Duodenal mucosa (tissue), 2 donors: ENCODE measurements at regions not wholly inside any gene's neighbourhood (a gene's known extent, or its start where the extent isn't known, plus 50 kb on each side); places are given as distances from the start of the nearest gene placed in this dataset.

ENCODE experiments used
- H3K27ac ChIP-seq: one replicate; pipeline ENCODE4 v1.7.0; 2013; ENCODE audit warnings: low read depth, low read length
- H3K27me3 ChIP-seq, 2 donors: one replicate each; pipeline ENCODE4 v1.7.0; 2013; ENCODE audit warnings: low read length in 2 of 2, control low read depth in 1 of 2; ENCODE audit not compliant: insufficient read depth in 2 of 2, control insufficient read depth in 1 of 2
- H3K36me3 ChIP-seq, 2 donors: one replicate each; pipeline ENCODE4 v1.7.0; 2013; ENCODE audit warnings: low read length in 2 of 2, control low read depth in 1 of 2; ENCODE audit not compliant: insufficient read depth in 2 of 2, control insufficient read depth in 1 of 2
- H3K4me1 ChIP-seq, 2 donors: one replicate each; pipeline ENCODE4 v1.7.0; 2013; ENCODE audit warnings: low read length in 2 of 2, control low read depth in 1 of 2; ENCODE audit not compliant: insufficient read depth in 2 of 2, control insufficient read depth in 1 of 2
- H3K4me3 ChIP-seq, 2 donors: one replicate each; pipeline ENCODE4 v1.7.0; 2013; ENCODE audit warnings: low read length in 2 of 2, low read depth in 1 of 2
- H3K9ac ChIP-seq, 2 donors: one replicate each; pipeline ENCODE4 v1.7.0; 2013; ENCODE audit warnings: low read length in 2 of 2, low read depth in 1 of 2
- H3K9me3 ChIP-seq, 2 donors: one replicate each; pipeline ENCODE4 v1.7.0; 2013; ENCODE audit warnings: low read length in 2 of 2, control low read depth in 1 of 2; ENCODE audit not compliant: control insufficient read depth in 1 of 2

DNA sequence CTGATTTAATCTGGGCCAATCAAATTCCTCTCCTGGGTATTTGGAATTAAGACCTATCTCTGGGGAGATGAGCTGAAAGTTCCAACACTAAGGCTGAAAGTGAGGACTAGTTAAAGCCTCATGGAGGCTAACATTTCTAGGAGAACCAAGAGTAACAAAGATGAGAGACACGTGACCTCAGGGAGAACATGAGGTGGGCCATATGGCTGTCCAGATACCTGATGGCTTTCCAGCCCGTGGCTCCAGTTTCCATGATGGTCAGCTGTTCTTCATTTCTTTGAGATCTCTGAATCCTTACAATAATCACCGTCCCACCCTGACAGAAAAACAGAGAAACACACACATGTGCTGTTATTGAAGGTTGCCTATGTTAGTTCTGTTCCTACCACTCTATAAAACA is 66.1 kb downstream of the LEPR start:
- Histone ChIP-seq H3K27ac (no peak overlapping the region), H3K9ac (no peak overlapping the region), H3K4me1 (no peaks in the 10 kb centered on the region), H3K9me3 (no peaks in the 10 kb centered on the region), H3K4me3 (no peak overlapping the region), H3K36me3 (no peaks in the 10 kb centered on the region), H3K27me3 (no peaks in the 10 kb centered on the region)

DNA sequence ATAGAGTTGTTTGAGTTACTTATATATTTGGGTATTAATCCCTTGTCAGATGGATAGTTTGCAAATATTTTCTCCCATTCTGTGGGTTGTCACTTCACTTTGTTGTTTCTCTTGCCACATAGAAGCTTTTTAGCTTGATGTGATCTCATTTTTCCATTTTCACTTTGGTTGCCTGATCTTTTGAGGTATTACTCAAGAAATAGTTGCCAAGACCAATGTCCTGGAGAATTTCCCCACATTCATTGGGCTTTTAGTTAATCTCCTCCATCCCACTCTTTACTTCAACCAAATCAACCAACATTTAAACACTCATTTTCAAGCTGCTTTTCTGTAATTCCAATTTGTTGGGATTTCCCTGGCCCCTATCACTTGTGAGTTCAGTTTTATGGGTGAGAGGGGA is 69.0 kb downstream of the LEPR start:
- Histone ChIP-seq H3K27me3 (no peaks in the 10 kb centered on the region), H3K9ac (no peak overlapping the region), H3K4me1 (no peaks in the 10 kb centered on the region), H3K4me3 (no peak overlapping the region), H3K27ac (no peak overlapping the region), H3K9me3 (no peaks in the 10 kb centered on the region), H3K36me3 (no peaks in the 10 kb centered on the region)

DNA sequence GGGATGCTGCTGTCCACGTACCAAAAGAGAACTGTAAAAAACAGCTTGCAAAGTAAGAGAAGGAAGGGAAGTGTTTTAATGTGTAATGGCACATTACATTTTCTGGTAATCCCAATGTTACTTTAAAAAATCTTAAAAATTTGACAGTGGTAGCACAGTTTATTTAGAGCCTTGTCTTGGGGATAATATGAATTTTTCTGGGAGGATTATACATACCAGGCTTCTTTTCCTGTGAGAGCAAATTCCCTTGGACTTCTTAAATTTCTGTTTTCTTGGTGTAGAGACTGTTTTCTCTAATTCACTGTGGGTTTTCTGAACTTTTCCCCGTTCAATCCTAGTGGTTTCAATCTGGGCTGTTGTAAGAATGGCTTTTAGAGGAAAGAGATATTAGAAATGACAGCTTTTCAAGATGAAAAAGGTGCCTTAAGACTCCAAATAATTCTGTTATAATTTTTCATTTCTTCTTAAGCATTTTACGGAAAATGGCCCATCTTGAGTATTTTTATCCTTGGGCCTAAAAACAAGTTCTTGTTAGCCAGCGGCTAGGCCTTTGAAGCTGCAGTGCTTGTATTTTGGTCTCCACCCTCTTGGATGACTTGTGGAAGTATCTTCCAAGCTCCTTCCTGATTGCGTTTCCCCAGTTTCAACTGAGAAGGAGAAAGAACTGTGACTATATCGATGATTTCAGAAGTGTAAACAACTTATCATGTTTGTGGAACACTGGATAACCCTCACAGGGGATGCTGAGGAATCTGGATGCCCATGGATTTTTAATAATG is 70.0 kb downstream of the LEPR start:
- Histone ChIP-seq H3K36me3 (no peaks in the 10 kb centered on the region), H3K4me1 (no peaks in the 10 kb centered on the region), H3K9ac (no peak overlapping the region), H3K27me3 (no peaks in the 10 kb centered on the region), H3K4me3 (no peak overlapping the region), H3K27ac (no peak overlapping the region), H3K9me3 (no peaks in the 10 kb centered on the region)

DNA sequence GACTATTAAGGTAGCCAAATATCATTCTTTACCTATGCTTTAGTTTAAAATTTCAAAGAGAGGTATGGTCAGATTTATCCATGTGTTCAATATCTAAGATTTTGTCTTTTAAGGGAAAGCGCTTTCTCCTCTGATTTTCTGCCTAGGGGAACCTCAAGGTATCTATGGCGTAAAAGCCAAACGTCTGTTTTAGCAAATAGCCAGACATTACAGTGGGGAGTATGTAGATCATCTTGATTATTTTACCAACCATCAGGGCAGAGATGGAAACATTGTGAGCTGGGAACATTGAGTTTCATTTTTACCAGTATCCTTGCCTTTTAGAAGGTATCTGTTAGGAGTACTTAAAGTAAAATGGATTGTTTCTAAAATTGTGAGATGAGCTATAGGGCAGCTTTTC is 71.0 kb downstream of the LEPR start:
- H3K27ac ChIP-seq: no peak overlapping the region
- H3K27me3 ChIP-seq: no peaks in the 10 kb centered on the region
- H3K36me3 ChIP-seq: no peaks in the 10 kb centered on the region
- no peaks in the 10 kb centered on the region for H3K9me3 ChIP-seq
- H3K4me1 ChIP-seq: no peaks in the 10 kb centered on the region
- H3K9ac ChIP-seq: no peak overlapping the region
- H3K4me3 ChIP-seq: no peak overlapping the region

DNA sequence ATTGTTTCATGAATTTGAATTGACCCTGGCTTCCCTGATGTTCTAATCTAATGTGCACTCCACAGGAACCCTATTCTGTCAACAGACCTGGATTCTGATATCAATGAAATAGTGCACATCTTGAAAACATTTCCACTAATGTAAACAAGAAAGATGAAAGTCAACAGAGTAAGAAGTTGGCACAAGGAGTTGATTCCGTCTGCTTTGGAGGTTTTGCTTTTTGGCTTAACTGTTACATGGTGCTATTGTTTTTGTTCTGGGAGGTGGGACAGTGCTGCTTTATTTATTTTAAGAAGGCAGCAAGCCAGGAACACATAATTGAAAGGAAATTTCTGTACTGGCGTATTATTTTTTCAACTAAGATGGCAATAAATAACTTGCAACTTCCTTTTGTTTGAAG is 73.3 kb downstream of the LEPR start:
- no peaks in the 10 kb centered on the region for H3K9me3 ChIP-seq
- no peaks in the 10 kb centered on the region for H3K4me1 ChIP-seq
- no peak overlapping the region for H3K27ac ChIP-seq
- no peaks in the 10 kb centered on the region for H3K36me3 ChIP-seq
- H3K9ac ChIP-seq: no peak overlapping the region
- no peak overlapping the region for H3K4me3 ChIP-seq
- no peaks in the 10 kb centered on the region for H3K27me3 ChIP-seq

DNA sequence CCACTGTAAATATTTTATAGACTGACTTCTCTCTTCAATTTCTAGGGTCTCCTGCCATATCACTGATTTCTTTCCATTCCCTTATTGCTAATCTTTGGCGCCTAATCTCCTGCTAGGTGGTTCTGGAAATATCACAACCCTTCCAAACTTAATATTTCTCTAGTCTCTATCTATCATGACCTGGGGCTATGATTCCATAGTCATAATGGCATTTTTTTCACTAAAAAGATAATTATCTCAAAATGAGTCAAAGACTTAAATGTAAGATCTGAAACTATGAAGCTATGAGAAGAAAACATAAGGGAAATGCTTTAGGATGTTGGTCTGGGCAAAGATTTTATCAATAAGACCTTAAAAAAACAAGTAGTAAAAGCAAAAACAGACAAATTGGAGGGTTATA is 74.2 kb downstream of the LEPR start:
- no peak overlapping the region for H3K27ac ChIP-seq
- H3K4me3 ChIP-seq: no peak overlapping the region
- H3K36me3 ChIP-seq: no peaks in the 10 kb centered on the region

DNA sequence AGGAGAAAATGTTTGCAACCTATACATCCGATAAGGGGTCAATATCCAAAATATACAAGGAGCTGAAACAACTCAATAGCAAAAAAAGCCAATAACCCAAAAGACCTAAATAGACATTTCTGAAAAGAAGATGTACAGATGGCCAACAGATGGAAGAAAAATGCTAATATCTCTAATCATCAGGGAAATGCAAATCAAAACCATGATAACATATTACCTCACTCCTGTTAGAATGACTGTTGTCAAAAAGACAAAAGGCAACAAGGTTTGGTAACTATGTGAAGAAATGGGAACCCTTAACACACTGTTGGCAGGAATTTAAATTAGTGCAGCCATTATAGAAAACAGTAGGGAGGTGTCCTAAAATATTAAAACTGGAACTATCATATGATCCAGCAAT is 74.7 kb downstream of the LEPR start:
- H3K27me3 ChIP-seq: no peaks in the 10 kb centered on the region
- H3K27ac ChIP-seq: no peak overlapping the region
- H3K9ac ChIP-seq: no peak overlapping the region
- H3K4me3 ChIP-seq: no peak overlapping the region
- no peaks in the 10 kb centered on the region for H3K36me3 ChIP-seq
- no peaks in the 10 kb centered on the region for H3K9me3 ChIP-seq
- no peaks in the 10 kb centered on the region for H3K4me1 ChIP-seq

More for the DNA sequence above, 74.2 kb downstream of the LEPR start:
- H3K9me3 ChIP-seq: no peaks in the 10 kb centered on the region
- H3K9ac ChIP-seq: no peak overlapping the region
- H3K27me3 ChIP-seq: no peaks in the 10 kb centered on the region
- no peaks in the 10 kb centered on the region for H3K4me1 ChIP-seq

DNA sequence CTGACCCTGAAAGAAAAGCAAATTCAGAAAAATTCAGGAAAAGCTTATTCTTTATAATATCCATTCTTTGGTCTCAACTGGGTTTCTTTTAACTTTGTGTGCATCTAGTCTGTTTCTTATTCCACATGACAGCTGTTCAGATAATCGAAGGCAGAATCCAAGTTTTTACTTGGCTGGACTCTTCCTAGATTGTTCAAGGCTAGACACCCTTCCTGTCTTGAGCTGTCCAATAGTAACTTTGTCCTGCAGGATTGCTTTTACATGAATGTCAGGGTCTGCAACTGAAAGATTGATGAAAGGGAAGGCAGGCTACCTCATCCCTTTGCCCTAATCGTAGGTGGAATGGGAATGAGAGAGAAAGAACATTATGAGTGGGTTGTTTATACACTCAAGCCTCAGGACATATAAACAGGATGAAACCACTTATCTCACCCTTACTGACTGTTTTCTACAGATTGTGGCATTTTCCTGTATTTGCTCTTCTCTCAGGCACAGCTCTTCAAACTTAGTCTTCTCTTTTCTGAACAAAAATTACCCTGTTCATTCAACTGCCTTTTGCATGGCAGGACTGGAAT is 76.9 kb downstream of the LEPR start:
- Histone ChIP-seq H3K36me3 (no peaks in the 10 kb centered on the region), H3K9ac (no peak overlapping the region)

DNA sequence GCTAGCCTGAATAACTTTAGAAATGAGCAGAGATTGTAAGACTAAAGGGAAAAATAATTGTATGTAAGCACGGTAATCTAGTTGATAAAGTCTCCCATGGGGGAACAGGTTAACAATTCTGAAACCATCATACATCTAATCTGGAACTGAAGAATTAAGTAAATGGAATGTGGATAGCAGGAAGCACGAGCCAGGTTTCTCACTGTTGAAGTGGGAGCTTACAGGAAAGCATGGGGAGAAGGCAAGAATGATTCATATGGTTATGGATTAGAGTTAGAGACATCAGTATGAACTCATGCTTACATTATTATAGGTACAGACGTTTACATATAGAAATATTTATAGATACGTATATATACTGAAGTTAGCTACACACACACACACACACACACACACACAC is 83.0 kb downstream of the LEPR start:
- Histone ChIP-seq H3K36me3 (no peaks in the 10 kb centered on the region), H3K9me3 (no peaks in the 10 kb centered on the region), H3K27ac (no peak overlapping the region), H3K9ac (no peak overlapping the region), H3K4me3 (no peak overlapping the region), H3K27me3 (no peaks in the 10 kb centered on the region), H3K4me1 (no peaks in the 10 kb centered on the region)

More for the DNA sequence above, 76.9 kb downstream of the LEPR start:
- Histone ChIP-seq H3K4me3 (no peak overlapping the region), H3K9me3 (no peaks in the 10 kb centered on the region), H3K4me1 (no peaks in the 10 kb centered on the region), H3K27ac (no peak overlapping the region), H3K27me3 (no peaks in the 10 kb centered on the region)

DNA sequence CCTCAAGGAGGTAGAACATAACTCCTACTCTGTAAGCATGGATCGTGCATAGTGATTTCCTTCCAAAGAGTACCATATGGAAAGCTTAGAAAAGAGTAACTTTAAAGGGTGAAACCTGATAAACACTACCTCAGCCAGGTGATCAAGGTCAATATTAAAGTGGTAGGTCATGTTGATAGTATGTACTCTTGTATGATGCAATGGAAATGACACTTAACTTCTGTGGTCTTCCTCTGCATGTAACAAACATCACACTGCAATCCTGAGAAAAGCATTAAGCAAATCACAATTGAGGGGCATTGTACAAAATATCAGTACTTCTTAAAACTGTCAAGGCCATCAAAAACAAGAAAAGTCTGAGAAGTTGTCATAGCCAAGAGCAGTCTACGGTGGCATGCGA is 83.8 kb downstream of the LEPR start:
- no peak overlapping the region for H3K27ac ChIP-seq
- no peak overlapping the region for H3K4me3 ChIP-seq

More for the DNA sequence above, 83.8 kb downstream of the LEPR start:
- Histone ChIP-seq H3K9ac (no peak overlapping the region), H3K9me3 (no peaks in the 10 kb centered on the region), H3K36me3 (no peaks in the 10 kb centered on the region), H3K4me1 (no peaks in the 10 kb centered on the region), H3K27me3 (no peaks in the 10 kb centered on the region)
